ENCODE measurements at regions not wholly inside any gene's neighbourhood (a gene's known extent, or its start where the extent isn't known, plus 50 kb on each side); places are given as distances from the start of the nearest gene placed in this dataset.

- intact Hi-C loops (cut with micrococcal nuclease), result no loop called here
- Mint-ChIP-seq H3K4me3 (ENCODE audit: low read depth) (no peak overlapping the region), H3K36me3 (ENCODE audit: low read depth) (no peaks in the 10 kb centered on the region), H3K4me1 (ENCODE audit: low read depth) (no peaks in the 10 kb centered on the region), H3K27me3 (ENCODE audit: low read depth) (no peaks in the 10 kb centered on the region), H3K27ac (no peak overlapping the region), H3K9me3 (no peaks in the 10 kb centered on the region)
- no peak for DNase-seq (ENCODE audit: low spot score)
Observed at GRCh38 chr5:2177244-2177643, 294.5 kb upstream of the IRX4 start.

GRCh38 chr5:2176581-2176980 is 293.9 kb upstream of the IRX4 start:
- intact Hi-C loops (cut with micrococcal nuclease), result no loop called here
- no peaks in the 10 kb centered on the region for H3K27me3 Mint-ChIP-seq (ENCODE audit: low read depth)
- no peaks in the 10 kb centered on the region for H3K9me3 Mint-ChIP-seq
- H3K27ac Mint-ChIP-seq, result no peak overlapping the region
- H3K4me1 Mint-ChIP-seq (ENCODE audit: low read depth), result no peaks in the 10 kb centered on the region
- H3K36me3 Mint-ChIP-seq (ENCODE audit: low read depth), result no peaks in the 10 kb centered on the region
- no peak for DNase-seq (ENCODE audit: low spot score)
- H3K4me3 Mint-ChIP-seq (ENCODE audit: low read depth), result no peak overlapping the region

- H3K27me3 Mint-ChIP-seq (ENCODE audit: low read depth), result no peaks in the 10 kb centered on the region
- no peak overlapping the region for H3K27ac Mint-ChIP-seq
- H3K9me3 Mint-ChIP-seq, result no peaks in the 10 kb centered on the region
- H3K36me3 Mint-ChIP-seq (ENCODE audit: low read depth), result no peaks in the 10 kb centered on the region
- H3K4me1 Mint-ChIP-seq (ENCODE audit: low read depth), result no peaks in the 10 kb centered on the region
- H3K4me3 Mint-ChIP-seq (ENCODE audit: low read depth), result no peak overlapping the region
- intact Hi-C loops (cut with micrococcal nuclease), result no loop called here
- no peak for DNase-seq (ENCODE audit: low spot score)
Observed at GRCh38 chr5:2175842-2176404, 293.2 kb upstream of the IRX4 start.

GRCh38 chr5:2175041-2175440 is 292.3 kb upstream of the IRX4 start:
- Mint-ChIP-seq H3K27ac (no peak overlapping the region), H3K4me3 (ENCODE audit: low read depth) (no peak overlapping the region), H3K27me3 (ENCODE audit: low read depth) (no peaks in the 10 kb centered on the region), H3K4me1 (ENCODE audit: low read depth) (no peaks in the 10 kb centered on the region), H3K9me3 (no peaks in the 10 kb centered on the region), H3K36me3 (ENCODE audit: low read depth) (no peaks in the 10 kb centered on the region)
- intact Hi-C loops (cut with micrococcal nuclease), result no loop called here
- no peak for DNase-seq (ENCODE audit: low spot score)

GRCh38 chr5:2174538-2174937 is 291.8 kb upstream of the IRX4 start:
- no peak overlapping the region for H3K4me3 Mint-ChIP-seq (ENCODE audit: low read depth)
- H3K9me3 Mint-ChIP-seq, result no peaks in the 10 kb centered on the region

GRCh38 chr5:2173151-2173834 is 290.6 kb upstream of the IRX4 start:
- Mint-ChIP-seq H3K27me3 (ENCODE audit: low read depth) (no peaks in the 10 kb centered on the region), H3K4me3 (ENCODE audit: low read depth) (no peak overlapping the region), H3K9me3 (no peaks in the 10 kb centered on the region), H3K27ac (no peak overlapping the region), H3K4me1 (ENCODE audit: low read depth) (no peaks in the 10 kb centered on the region), H3K36me3 (ENCODE audit: low read depth) (no peaks in the 10 kb centered on the region)
- DNase-seq (ENCODE audit: low spot score), result no peak
- intact Hi-C loops (cut with micrococcal nuclease), result no loop called here

More at GRCh38 chr5:2174538-2174937, 291.8 kb upstream of the IRX4 start:
- Mint-ChIP-seq H3K4me1 (ENCODE audit: low read depth) (no peaks in the 10 kb centered on the region), H3K36me3 (ENCODE audit: low read depth) (no peaks in the 10 kb centered on the region), H3K27ac (no peak overlapping the region), H3K27me3 (ENCODE audit: low read depth) (no peaks in the 10 kb centered on the region)
- DNase-seq (ENCODE audit: low spot score), result no peak
- intact Hi-C loops (cut with micrococcal nuclease), result no loop called here

- no peak overlapping the region for H3K4me3 Mint-ChIP-seq (ENCODE audit: low read depth)
- DNase-seq (ENCODE audit: low spot score), result no peak
- H3K36me3 Mint-ChIP-seq (ENCODE audit: low read depth), result no peaks in the 10 kb centered on the region
- H3K4me1 Mint-ChIP-seq (ENCODE audit: low read depth), result no peaks in the 10 kb centered on the region
- no peaks in the 10 kb centered on the region for H3K27me3 Mint-ChIP-seq (ENCODE audit: low read depth)
- H3K27ac Mint-ChIP-seq, result no peak overlapping the region
- H3K9me3 Mint-ChIP-seq, result no peaks in the 10 kb centered on the region
- intact Hi-C loops (cut with micrococcal nuclease), result no loop called here
Observed at GRCh38 chr5:2172471-2172870, 289.7 kb upstream of the IRX4 start.

- Mint-ChIP-seq H3K27ac (no peak overlapping the region), H3K4me3 (ENCODE audit: low read depth) (no peak overlapping the region), H3K4me1 (ENCODE audit: low read depth) (no peaks in the 10 kb centered on the region), H3K9me3 (no peaks in the 10 kb centered on the region), H3K27me3 (ENCODE audit: low read depth) (no peaks in the 10 kb centered on the region), H3K36me3 (ENCODE audit: low read depth) (no peaks in the 10 kb centered on the region)
- DNase-seq (ENCODE audit: low spot score), result no peak
- intact Hi-C loops (cut with micrococcal nuclease), result no loop called here
Observed at GRCh38 chr5:2170761-2171160, 288.0 kb upstream of the IRX4 start.

GRCh38 chr5:2169850-2170760 is 287.4 kb upstream of the IRX4 start:
- Mint-ChIP-seq H3K4me1 (ENCODE audit: low read depth) (no peaks in the 10 kb centered on the region), H3K27me3 (ENCODE audit: low read depth) (no peaks in the 10 kb centered on the region)

GRCh38 chr5:2169430-2169808 is 286.7 kb upstream of the IRX4 start:
- no peaks in the 10 kb centered on the region for H3K27me3 Mint-ChIP-seq (ENCODE audit: low read depth)
- H3K27ac Mint-ChIP-seq, result no peak overlapping the region
- DNase-seq (ENCODE audit: low spot score), result no peak
- H3K36me3 Mint-ChIP-seq (ENCODE audit: low read depth), result no peaks in the 10 kb centered on the region
- no peaks in the 10 kb centered on the region for H3K9me3 Mint-ChIP-seq
- no peaks in the 10 kb centered on the region for H3K4me1 Mint-ChIP-seq (ENCODE audit: low read depth)
- intact Hi-C loops (cut with micrococcal nuclease), result no loop called here
- no peak overlapping the region for H3K4me3 Mint-ChIP-seq (ENCODE audit: low read depth)

More at GRCh38 chr5:2169850-2170760, 287.4 kb upstream of the IRX4 start:
- intact Hi-C loops (cut with micrococcal nuclease), result no loop called here
- Mint-ChIP-seq H3K9me3 (no peaks in the 10 kb centered on the region), H3K27ac (no peak overlapping the region), H3K4me3 (ENCODE audit: low read depth) (no peak overlapping the region), H3K36me3 (ENCODE audit: low read depth) (no peaks in the 10 kb centered on the region)
- DNase-seq (ENCODE audit: low spot score), result no peak

- no peak overlapping the region for H3K27ac Mint-ChIP-seq
- no peak for DNase-seq (ENCODE audit: low spot score)
- H3K4me1 Mint-ChIP-seq (ENCODE audit: low read depth), result no peaks in the 10 kb centered on the region
- no peaks in the 10 kb centered on the region for H3K27me3 Mint-ChIP-seq (ENCODE audit: low read depth)
- intact Hi-C loops (cut with micrococcal nuclease), result no loop called here
- H3K9me3 Mint-ChIP-seq, result no peaks in the 10 kb centered on the region
- no peaks in the 10 kb centered on the region for H3K36me3 Mint-ChIP-seq (ENCODE audit: low read depth)
- no peak overlapping the region for H3K4me3 Mint-ChIP-seq (ENCODE audit: low read depth)
Observed at GRCh38 chr5:2168601-2169429, 286.1 kb upstream of the IRX4 start.

GRCh38 chr5:2167671-2168070 is 284.9 kb upstream of the IRX4 start:
- Mint-ChIP-seq H3K4me1 (ENCODE audit: low read depth) (no peaks in the 10 kb centered on the region), H3K9me3 (no peaks in the 10 kb centered on the region), H3K36me3 (ENCODE audit: low read depth) (no peaks in the 10 kb centered on the region), H3K27me3 (ENCODE audit: low read depth) (no peaks in the 10 kb centered on the region), H3K4me3 (ENCODE audit: low read depth) (no peak overlapping the region), H3K27ac (no peak overlapping the region)
- DNase-seq (ENCODE audit: low spot score), result no peak
- intact Hi-C loops (cut with micrococcal nuclease), result no loop called here

All from activated T-helper 2 cell treated with anti-CD3 and anti-CD28 coated beads, Interferon-gamma antibody, Interleukin-2, Interleukin-4, amounts not matched to agents 10 μg/mL and 5 μg/mL and 100 μg/mL, durations not matched to agents 14 hours and 24 hours and 36 hours (primary cell).